Hypothalamus (tissue), 51 donors: ENCODE measurements at regions not wholly inside any gene's neighbourhood (a gene's known extent, or its start where the extent isn't known, plus 50 kb on each side); places are given as distances from the start of the nearest gene placed in this dataset.
"Not testable (repeated sequence)": the region's sequence is repeated elsewhere in the genome, so short reads cannot be mapped to it uniquely, and the experiment has no call there.

ENCODE experiments used
- DNase-seq, 51 donors: peaks; one replicate each; lab custom pipeline; 2025; lab: John Stamatoyannopoulos, UW

GRCh38 chr7:109695419-109695818, 1125.7 kb downstream of the DNAJB9 start:
- DNase-seq, result no peak

DNA sequence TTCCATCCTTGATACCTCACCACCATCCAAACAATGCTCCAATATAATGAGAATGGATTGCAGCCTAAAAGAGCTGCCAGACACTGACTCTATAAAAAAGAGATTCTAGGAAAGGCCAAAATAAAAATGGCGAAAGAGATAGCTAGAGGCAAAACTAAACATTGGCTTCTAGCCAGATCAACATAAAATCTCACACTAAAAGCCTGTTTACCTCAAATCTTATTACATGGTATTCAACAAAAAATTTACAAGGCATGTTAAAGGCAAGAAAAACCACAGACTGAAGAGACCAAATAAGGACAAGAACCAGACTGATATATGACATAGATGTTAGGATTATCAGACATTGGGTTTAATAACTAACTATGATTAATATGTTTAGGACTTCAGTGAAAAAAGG, 1127.0 kb downstream of the DNAJB9 start:
- DNase-seq, result no peak

GRCh38 chr7:109699661-109700060, 1130.0 kb downstream of the DNAJB9 start:
- DNase-seq, result no peak

GRCh38 chr7:109713366-109713765, 1143.7 kb downstream of the DNAJB9 start:
- no peak for DNase-seq

GRCh38 chr7:109719359-109719758, 1149.7 kb downstream of the DNAJB9 start:
- not testable (repeated sequence) for DNase-seq

DNA sequence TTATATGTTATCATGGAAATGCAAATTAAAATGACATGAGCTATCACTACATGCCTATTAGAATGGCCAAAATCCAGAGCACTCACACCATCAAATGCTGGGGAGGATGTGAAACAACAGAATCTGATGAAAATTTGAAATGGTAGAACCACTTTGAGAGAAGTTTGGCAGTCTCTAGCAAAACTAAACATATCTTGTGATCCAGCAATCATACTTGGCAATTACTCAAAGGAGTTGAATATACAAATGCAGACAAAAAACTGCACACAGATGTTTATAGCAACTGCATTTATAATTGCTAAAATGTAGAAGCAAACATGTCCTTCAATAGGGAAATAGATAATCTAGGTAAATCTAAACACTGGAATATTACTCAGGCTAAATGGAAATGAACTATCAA, 1164.9 kb downstream of the DNAJB9 start:
- DNase-seq, result no peak

DNA sequence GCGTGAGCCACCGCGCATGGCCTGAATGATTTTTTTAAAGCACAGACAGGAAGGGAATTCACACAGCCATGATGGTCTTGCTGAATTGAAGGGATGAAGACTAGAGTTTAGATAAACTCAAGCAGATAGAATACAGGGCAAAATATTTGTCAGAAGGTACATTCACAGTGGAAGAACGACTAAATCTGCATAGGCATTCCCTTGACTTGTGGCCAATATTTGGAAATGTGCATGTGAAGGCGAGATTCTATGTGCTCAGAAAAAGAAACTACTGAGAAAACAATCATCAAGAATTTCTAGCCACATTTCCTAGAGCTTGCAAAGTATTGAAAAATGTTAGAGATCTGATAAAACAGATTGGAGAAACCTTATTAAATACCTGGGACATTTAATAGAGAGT, 1166.2 kb downstream of the DNAJB9 start:
- no peak for DNase-seq

DNA sequence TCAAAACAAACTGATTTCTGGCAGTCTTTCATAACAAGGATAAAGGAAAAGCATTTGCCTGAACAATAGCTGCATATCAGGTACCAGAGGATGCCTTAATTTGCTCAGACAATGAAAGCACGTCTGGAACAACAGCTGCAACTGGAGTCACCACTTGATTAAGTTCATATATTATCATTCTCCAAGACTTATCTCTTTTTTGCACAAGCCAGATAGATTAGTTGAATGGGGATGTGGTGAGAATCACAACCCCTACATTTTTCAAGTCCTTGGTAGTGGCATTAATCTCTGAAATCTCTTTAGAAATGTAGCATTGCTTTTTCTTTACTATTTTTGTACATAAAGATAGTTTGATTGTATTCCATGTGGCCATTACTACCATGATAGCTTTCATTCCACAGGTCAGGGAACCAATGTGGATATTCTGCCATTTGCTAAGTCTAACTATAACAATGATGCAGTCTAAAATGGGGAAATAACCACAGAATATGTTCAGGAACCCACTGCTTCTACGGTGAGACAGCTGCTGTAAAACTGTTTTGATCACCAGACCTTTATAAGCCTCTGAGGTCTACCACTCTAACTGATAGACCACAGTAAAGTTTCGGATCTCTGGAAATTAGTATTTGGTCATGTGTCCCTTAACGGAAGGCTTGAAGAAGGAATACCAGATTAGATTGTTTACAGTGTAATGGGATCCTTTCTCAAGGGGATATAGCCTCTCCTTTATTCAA, 1176.2 kb downstream of the DNAJB9 start:
- DNase-seq, result no peak

DNA sequence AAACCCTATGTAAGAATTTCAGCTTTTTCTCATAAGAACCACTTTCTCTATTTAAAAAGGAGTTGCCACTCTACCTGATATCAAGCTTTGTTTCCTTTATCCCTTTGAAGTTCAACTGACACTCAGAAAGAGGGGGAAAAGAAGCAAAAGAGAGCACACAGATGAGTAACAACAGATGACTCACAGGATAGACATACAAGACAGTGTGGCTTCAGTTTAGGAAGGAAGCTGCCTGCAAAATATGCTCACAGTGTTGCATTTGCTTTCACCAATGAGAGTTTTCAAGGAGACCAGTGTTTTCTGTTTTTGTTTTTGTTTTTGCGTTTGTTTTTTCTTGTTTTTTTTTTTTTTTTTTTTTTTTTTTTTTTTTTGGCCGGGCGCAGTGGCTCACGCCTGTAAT, 1181.6 kb downstream of the DNAJB9 start:
- DNase-seq, result no peak

DNA sequence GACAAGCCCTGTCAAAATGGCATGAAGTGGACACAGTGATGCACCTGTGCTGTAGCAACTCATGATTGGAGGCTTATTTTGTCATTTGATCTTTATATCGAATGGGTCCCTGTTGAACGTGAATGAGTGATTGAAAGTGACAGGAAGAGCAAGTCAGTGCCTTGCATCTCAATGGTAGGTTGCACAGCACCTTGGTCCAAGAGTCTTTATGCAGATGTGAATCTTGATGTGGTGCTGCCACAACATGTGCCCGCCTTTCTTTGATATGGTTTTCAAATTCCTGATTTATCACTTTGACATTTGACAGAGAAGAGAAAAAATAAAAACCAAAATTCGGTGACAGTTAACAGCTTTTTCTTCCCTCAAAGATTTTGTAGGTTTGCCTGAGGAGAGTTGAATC, 1182.4 kb downstream of the DNAJB9 start:
- no peak for DNase-seq

DNA sequence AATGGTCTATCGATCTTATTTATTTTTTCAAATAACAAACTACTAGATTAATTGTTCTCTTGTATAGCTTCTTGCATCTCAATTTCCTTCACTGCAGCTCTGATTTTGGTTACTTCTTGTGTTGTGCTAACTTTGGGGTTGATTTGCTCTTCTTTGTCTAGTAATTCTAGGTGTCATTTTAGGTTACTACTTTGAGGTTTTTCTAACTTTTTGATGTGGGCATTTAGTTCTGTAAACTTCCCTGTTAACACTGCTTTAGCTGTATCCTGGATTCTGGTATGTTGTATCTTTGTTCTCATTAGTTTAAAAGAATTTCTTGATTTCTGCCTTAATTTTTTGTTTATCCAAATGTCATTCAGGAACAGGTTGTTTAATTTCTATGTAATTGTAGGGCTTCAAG, 1188.0 kb downstream of the DNAJB9 start:
- DNase-seq, result no peak

DNA sequence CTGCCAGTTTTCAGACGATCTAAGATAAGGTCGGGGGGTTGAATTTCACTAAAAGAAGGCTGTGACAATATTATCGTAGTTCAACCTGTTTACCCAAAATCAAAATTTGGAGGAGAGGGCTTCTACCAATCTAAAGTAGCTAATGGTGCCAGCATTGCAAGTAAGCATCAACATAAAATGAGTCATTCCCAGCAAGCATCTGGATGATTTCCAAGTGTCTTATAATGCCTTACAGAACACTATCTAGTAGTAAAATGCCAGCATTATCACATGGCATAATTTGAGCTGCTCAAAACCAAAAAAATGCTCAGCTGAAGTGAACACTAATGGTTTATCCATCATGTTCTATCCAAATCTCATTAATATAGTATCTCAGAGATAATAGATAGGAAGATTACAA, 1193.9 kb downstream of the DNAJB9 start:
- no peak for DNase-seq

GRCh38 chr7:109772161-109772560, 1202.5 kb downstream of the DNAJB9 start:
- DNase-seq, result no peak

GRCh38 chr7:109782806-109783205, 1213.1 kb downstream of the DNAJB9 start:
- no peak for DNase-seq

GRCh38 chr7:109806548-109806947, 1236.9 kb downstream of the DNAJB9 start:
- DNase-seq, result no peak

DNA sequence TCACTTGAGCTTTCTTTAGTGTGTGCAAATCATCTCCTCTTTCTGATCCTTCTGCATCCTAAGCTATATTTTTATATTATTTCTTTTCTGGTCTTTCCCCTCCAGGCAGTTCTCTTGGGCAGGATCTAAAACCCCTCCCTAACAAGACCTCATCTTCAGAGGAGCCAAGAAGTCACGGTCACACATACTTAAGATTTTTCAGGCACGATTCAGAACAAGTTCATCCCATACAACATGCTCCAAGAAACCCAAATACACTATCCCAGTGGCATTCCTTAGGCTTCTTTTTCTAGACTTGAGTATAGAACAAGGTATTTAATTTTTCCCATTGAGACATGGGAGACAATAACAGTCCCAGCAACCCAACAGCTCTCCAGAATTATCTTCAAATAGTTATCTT, 1251.5 kb downstream of the DNAJB9 start:
- no peak for DNase-seq

DNA sequence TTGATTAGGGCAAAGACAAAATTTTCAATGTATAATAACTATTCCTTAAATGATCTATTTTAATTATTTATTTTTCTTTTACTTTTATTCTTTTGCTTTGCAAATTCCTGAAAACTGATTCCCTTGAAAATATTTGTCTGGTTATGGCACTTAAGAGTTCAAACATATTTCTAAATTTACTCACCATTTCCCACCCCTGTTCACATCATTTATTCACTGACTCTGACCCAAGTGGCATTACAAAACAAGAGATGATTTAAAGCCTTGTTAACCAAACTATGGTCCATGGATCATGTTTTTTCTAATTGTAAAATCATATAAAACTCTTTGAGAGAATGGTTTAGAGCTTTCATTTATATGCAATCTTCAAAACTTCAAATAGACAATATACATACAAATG, 1256.1 kb upstream of the LRRN3 start:
- DNase-seq, result no peak

GRCh38 chr7:109835577-109835976, 1255.3 kb upstream of the LRRN3 start:
- no peak for DNase-seq

DNA sequence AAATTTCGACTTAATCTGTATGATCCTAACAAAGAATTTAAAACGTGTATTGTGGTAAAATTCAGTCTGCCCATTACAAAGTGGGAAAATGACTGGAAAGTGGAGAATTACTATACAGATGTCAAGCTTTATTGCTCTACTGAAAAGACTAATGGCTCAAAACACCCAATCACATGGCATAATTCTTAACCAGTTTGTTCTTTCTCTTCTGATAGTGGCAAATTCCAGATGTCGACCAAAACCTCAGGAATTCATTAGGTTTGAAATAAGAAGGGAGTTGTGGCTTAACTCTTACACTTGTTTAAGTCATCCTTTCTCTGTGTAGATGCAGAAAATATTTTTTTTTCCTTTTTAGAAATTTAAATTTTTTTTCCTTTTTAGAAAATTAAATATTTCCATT, 1254.9 kb upstream of the LRRN3 start:
- no peak for DNase-seq

DNA sequence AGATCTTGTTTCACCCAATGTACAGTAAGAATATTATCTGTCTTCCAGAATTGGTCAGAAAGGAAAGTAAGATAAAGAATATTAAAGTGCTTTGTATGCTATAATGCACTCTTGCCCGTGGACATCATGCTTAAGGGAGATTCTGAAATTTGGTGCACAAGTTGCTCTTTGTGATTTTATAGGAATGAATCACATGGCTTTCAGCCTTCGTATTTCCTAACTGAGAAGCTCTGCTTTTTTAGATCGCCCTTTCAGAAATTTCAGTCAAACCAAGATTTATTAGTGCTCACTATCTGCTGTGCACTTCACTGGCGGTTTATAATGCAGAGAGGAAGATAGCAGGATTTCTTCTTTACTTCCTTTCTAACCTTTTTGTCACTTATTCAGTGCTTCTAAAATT, 1248.5 kb upstream of the LRRN3 start:
- DNase-seq, result no peak

DNA sequence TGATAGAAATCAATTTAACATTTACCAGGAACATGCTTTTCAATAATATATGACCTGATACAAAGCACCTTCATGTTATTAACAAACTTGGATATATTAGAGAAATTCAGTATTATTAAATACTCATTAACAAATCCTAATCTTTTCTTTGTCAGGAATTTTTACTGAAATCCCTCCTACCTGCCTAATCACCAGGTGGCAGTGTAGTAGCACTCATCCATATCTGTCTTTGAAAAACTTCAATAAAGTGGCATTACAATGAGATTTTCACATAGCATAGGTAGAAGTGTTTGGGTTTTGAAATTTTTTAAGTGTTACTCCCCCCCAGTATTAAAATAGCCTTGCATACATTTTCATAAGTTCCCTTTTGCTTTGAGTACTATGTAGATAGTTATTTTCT, 1246.6 kb upstream of the LRRN3 start:
- no peak for DNase-seq

GRCh38 chr7:109864230-109864629, 1226.7 kb upstream of the LRRN3 start:
- DNase-seq, result peak in 1 of 51 donors; percentile 3

DNA sequence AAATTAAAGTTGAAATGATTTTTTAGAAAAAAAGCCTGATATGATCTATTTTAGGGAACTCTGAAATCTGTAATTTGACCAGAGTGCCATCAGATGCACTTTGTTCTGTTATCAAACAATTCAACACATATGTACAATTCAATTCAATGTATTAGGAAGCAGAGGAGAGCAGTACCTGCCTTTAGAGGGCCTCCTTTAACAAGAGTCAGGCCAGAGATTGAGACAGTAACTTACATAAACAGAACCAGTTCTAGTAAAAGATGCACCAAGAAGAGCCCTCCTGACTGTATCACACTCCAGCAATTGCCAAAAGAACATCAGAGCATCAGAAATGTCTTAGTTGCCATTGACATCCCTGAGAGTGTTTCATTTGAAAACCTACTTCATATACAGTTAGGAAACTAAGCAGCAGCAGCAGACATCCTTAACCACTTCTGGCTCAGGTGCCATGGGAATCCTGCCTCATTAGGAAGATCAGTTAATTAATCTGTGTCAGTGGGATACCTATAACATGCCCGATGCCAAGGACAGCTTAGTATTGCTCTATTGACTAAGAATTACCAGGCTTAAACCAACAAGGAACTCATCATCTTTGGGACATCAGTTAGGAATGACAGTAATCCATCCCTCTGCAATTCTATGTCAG, 1222.6 kb upstream of the LRRN3 start:
- peak in 1 of 51 donors; percentile 4 for DNase-seq
